Colonic mucosa (tissue), 4 donors: ENCODE measurements at regions not wholly inside any gene's neighbourhood (a gene's known extent, or its start where the extent isn't known, plus 50 kb on each side); places are given as distances from the start of the nearest gene placed in this dataset.
"Not testable (repeated sequence)": the region's sequence is repeated elsewhere in the genome, so short reads cannot be mapped to it uniquely, and the experiment has no call there.

Experiments
- DNase-seq: peaks from one replicate; pipeline ENCODE4 v3.0.0-alpha.2; 2020
- H3K27ac ChIP-seq: fragments of 200-600 bp; one replicate; pipeline ENCODE4 v1.8.0; 2021
- H3K27me3 ChIP-seq: fragments of 200-600 bp; one replicate; pipeline ENCODE4 v1.8.0; 2021
- H3K36me3 ChIP-seq: fragments of 200-600 bp; one replicate; pipeline ENCODE4 v1.8.0; 2021
- H3K4me1 ChIP-seq: fragments of 200-600 bp; one replicate; pipeline ENCODE4 v1.8.0; 2021; ENCODE audit warnings: mild to moderate bottlenecking
- H3K4me3 ChIP-seq: fragments of 200-600 bp; one replicate; pipeline ENCODE4 v1.8.0; 2021
- H3K9ac ChIP-seq, 2 donors: one replicate each; pipeline ENCODE4 v1.7.0; 2013; ENCODE audit warnings: control low read depth in 2 of 2, low read depth in 2 of 2, low read length in 2 of 2
- H3K9me3 ChIP-seq: fragments of 200-600 bp; one replicate; pipeline ENCODE4 v1.8.0; 2021
- intact Hi-C: fragments of 100-400 bp; cut with DNase I; formaldehyde crosslinking; loops from one replicate; pipeline ENCODE4 v1.14.1; 2022
- TF ChIP-seq, protein P1 (sequence below): fragments of 200-600 bp; IDR thresholded peaks from one replicate; pipeline ENCODE4 v1.8.0; 2022; ENCODE audit warnings: antibody characterized with exemption, mild to moderate bottlenecking
- donor health status: healthy.
- donor health status: DM: no; HTN: no; CAD: no.
- donor health status: DM: no; HTN: no; CAD: no.

DNA sequence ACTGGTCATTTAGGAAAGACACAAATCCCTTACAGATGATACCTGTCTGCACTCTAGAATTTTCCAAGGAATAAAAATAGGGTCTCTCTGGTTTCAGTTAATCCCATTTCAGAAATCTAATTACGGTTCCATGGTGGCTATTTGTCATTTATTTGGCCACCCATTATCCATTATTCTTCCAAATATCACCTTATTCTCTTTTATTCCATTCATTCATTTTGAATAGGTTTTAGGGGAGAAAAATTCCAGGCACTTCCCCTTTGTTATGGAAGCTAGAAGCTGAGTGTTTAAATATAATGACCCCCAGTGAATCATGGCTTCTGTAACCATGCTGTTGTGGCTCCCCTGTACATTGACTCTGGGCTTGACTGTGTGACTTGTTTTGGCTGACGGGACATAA lies 420.8 kb upstream of the DPH6 start:
- Histone ChIP-seq H3K4me1 (no peaks in the 10 kb centered on the region), H3K4me3 (no peak overlapping the region), H3K9me3 (no peaks in the 10 kb centered on the region), H3K27ac (no peak overlapping the region), H3K27me3 (no peaks in the 10 kb centered on the region), H3K9ac (no peak overlapping the region), H3K36me3 (no peaks in the 10 kb centered on the region)
- TF ChIP-seq, protein P1, sequence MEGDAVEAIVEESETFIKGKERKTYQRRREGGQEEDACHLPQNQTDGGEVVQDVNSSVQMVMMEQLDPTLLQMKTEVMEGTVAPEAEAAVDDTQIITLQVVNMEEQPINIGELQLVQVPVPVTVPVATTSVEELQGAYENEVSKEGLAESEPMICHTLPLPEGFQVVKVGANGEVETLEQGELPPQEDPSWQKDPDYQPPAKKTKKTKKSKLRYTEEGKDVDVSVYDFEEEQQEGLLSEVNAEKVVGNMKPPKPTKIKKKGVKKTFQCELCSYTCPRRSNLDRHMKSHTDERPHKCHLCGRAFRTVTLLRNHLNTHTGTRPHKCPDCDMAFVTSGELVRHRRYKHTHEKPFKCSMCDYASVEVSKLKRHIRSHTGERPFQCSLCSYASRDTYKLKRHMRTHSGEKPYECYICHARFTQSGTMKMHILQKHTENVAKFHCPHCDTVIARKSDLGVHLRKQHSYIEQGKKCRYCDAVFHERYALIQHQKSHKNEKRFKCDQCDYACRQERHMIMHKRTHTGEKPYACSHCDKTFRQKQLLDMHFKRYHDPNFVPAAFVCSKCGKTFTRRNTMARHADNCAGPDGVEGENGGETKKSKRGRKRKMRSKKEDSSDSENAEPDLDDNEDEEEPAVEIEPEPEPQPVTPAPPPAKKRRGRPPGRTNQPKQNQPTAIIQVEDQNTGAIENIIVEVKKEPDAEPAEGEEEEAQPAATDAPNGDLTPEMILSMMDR = no peak
- no peak for DNase-seq
- intact Hi-C loops = no loop called here

DNA sequence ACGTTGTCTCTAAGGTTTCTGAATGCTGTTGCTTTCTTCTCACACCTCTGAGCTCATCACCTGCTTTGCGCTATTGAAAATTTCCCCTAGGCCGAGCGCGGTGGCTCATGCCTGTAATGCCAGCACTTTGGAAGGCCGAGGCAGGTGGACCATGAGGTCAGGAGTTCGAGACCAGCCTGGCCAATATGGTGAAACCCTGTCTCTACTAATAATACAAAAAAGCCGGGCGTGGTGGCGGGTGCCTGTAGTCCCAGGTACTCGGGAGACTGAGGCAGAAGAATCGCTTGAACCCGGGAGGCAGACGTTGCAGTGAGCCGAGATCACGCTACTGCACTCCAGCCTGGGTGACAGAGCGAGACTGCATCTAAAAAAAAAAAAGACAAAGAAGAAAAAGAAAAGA lies 422.0 kb upstream of the DPH6 start:
- H3K27me3 ChIP-seq, H3K27ac ChIP-seq, H3K9ac ChIP-seq, intact Hi-C loops, DNase-seq, H3K9me3 ChIP-seq, H3K4me1 ChIP-seq, H3K4me3 ChIP-seq, H3K36me3 ChIP-seq: not testable (repeated sequence)

DNA sequence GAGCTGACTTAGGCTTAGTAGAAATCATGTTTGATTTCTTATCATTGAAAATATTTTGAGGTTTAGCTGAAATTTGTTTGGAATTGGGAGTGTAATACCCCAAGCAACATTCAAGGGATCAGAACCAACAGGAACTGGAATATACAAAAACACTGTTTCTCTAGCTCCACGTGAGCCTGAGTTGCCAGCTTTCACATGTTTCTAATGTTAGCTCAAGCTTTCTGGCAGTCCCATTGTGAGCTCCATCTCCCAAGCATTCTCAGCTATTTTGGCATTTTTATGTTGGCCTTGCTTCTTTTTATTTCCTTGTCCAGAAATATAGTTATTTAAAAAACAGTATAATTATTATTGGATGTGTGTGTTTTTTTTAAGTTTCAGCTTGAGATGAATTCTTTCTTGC lies 427.1 kb upstream of the DPH6 start:
- DNase-seq = no peak
- H3K36me3 ChIP-seq = no peaks in the 10 kb centered on the region
- H3K27me3 ChIP-seq = no peaks in the 10 kb centered on the region

DNA sequence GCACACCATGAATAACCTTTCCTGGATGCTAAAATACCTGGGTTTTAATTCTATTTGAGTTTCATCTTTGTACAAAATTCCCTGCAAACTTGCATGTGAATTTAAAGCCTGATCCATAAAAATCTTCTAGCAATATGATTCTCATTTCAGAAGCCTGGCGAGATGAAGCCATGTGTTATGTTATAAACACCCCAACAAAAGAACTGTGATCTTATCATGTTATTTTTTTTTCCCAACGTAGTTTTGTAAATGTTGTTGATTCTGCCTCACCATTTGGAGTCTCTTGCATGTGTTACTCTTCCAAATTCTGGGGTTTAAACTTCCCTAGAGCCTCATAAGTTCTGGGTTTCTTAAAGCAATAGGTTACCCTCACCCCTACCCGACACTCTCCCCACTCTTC lies 428.1 kb upstream of the DPH6 start:
- H3K4me1 ChIP-seq = no peaks in the 10 kb centered on the region
- H3K9ac ChIP-seq = no peak overlapping the region
- intact Hi-C loops = no loop called here
- no peak overlapping the region for H3K4me3 ChIP-seq
- H3K36me3 ChIP-seq = no peaks in the 10 kb centered on the region
- H3K27ac ChIP-seq = no peak overlapping the region
- no peaks in the 10 kb centered on the region for H3K9me3 ChIP-seq
- no peak for DNase-seq
- TF ChIP-seq, protein P1 = no peak
- H3K27me3 ChIP-seq = no peaks in the 10 kb centered on the region

More for the DNA sequence above, 427.1 kb upstream of the DPH6 start:
- Histone ChIP-seq H3K27ac (no peak overlapping the region), H3K4me3 (no peak overlapping the region), H3K4me1 (no peaks in the 10 kb centered on the region), H3K9ac (no peak overlapping the region), H3K9me3 (no peaks in the 10 kb centered on the region)
- intact Hi-C loops = no loop called here
- TF ChIP-seq, protein P1 = no peak

DNA sequence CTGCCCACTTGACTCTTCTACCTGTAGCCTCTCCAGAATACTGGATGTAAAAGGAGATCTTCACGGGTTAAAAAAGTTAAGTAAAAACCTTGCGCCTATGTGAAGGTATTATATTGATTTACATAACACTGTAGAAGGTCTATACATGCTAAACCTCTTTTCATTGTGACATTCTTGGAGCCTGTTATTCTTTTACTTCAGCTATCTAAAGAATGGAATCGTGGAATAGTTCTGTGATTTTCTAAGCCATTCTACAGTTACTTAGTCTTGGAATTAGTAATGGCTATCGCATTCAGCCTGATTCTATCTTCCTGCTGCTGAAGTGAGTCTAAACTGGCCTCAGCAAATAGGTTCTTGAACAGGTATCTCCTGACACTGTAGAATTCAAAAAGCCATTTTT lies 430.0 kb upstream of the DPH6 start:
- TF ChIP-seq, protein P1 = no peak
- intact Hi-C loops = no loop called here

DNA sequence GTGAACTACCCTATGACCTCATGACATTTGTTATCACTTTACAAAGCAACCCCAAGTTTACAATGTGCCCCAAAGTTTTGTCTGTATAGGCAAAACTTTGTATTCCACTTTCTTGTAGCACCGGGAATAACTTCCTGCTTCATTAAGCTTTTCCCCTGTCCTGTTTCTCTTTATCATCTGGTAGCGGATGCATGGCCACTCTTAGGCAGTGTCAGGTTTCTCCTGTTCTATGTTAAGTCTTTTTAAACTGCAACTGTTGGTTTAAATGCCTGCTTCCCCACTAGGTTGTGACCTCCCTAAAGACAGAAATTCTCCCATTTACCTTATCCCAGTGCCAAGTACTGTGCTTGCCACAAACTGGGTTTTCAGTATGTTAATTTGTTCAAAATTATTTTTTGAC lies 433.6 kb upstream of the DPH6 start:
- TF ChIP-seq, protein P1 = no peak
- no peak for DNase-seq
- Histone ChIP-seq H3K27ac (no peak overlapping the region), H3K4me3 (no peak overlapping the region), H3K4me1 (no peaks in the 10 kb centered on the region), H3K27me3 (no peaks in the 10 kb centered on the region), H3K9me3 (no peaks in the 10 kb centered on the region), H3K36me3 (no peaks in the 10 kb centered on the region), H3K9ac (no peak overlapping the region)
- intact Hi-C loops = no loop called here

More for the DNA sequence above, 430.0 kb upstream of the DPH6 start:
- Histone ChIP-seq H3K9ac (no peak overlapping the region), H3K4me1 (no peaks in the 10 kb centered on the region), H3K4me3 (no peak overlapping the region), H3K27ac (no peak overlapping the region), H3K36me3 (no peaks in the 10 kb centered on the region), H3K9me3 (no peaks in the 10 kb centered on the region), H3K27me3 (no peaks in the 10 kb centered on the region)
- no peak for DNase-seq
